DMS79 (cell line): ENCODE measurements at regions not wholly inside any gene's neighbourhood (a gene's known extent, or its start where the extent isn't known, plus 50 kb on each side); places are given as distances from the start of the nearest gene placed in this dataset.

Experiments
- DNase-seq: peaks from one replicate; lab custom pipeline; 2025; lab: John Stamatoyannopoulos, UW

DNA sequence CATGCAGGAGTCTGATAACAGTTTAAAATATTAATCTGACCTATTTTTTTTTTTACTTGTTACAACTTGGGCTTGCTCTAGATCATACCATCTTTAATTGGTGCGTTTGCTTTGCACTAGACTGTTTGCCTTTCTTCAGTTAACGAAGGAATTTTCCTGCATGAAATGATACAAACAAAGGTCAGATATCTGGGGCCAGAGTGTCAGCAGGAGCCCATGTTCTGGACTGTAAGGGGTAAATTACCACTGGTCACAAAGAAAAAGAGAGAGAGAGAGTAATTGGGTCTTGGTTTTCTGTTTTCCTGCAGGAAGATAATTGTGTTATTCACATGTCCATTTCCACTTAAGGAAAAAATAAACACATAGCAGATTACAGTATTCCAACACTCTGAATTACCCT lies 399.4 kb upstream of the MARCKS start:
- no peak for DNase-seq

DNA sequence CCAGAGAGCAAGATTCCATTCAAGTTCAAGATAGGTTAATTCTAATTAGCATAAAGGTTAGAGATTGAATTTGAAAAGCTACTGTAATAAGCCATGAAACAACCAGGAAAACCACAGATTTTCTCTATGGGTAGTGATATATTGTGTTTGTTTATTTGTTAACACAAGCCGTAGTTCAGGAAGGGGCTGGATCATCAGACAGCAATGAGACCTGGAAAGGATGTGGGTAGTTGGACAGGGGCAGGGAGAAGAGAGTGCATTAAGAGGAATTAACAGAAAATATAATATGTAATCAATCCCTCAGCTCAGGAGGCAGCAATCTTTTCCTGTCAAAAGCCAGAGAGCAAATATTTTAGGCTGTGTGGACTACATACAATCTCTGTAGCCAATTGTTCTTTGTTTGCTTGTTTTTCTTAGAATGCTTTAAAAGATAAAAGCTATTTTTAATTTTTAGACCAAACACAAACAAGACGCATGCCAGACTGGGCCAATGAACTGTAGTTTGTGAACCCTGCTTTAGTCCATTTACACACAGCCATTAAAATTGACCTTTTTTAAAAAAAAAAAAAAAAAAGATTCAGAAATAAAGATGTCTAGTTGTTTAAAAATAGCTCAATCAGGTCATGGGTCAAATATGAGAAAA lies 398.7 kb upstream of the MARCKS start:
- DNase-seq = no peak

DNA sequence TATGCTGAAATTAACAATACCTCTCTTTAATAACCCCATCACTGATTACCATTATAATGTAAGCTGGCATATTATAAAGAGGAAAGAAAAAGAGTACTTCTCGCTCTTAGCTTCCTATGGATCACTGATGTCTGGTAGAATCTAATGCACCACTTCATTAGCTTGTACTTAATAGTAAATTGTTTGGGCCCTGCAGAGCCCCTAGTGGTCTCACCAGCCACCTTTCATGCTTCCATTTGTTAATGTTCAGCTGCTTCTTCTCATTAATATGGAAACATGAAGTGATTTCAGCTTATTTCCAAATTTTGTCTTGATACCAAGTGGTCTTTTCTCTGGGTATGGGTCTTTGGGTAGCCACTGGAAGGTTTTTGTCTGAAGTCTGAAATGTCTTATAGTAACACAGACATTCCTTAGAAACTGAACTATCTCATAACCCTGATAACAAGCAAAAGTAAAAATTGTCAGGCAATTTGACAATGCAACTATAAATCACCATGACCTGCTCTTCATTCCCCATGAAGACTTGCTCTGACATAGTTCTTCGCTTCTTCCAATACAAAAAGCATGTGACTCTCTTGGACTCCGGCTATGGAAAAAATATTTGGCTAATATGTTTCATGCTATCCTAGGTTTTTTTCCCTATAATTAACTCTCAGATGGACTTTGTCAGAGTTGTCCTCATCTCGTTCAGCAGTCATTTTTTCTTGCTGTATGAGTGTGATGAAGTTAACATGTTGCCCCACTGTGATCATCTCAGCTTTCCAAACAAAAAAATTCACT lies 395.8 kb upstream of the MARCKS start:
- DNase-seq = no peak

DNA sequence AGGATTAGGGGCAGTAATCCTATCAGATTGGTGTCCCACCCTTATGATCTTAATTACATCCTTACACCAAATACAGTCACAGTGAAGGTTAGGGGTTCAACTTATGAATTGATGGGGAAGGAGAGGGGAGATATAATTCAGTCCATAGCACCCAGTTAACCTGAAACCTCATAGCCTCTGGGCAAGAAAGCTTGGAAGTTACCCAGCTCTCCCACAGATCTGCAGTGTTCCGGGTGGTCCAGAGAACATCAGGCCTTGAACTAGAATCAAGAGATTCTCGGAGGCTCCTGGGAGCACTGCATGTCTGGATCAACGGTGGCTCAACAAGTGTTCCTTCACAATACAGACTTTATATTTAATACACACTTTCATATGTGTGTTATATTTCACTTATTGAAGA lies 392.6 kb upstream of the MARCKS start:
- DNase-seq = no peak

DNA sequence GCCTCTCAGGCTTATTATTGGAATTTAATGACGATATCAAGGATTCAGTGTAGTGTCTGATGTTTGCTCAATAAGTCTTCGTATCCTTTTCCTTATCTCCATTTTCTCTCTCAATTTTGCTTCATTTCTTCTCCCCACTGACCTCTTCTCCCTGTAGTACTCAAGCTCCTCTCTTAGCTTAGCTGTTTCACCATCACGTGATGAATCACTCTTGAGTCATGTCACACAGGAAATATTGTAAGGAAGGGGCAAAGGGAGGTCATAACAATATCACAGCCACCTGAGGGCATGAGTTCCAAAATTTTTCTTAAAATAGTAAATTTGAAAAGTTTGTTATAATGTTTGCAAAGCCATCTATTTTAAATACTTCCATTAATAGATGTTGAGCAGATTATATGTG lies 392.2 kb upstream of the MARCKS start:
- DNase-seq = no peak

DNA sequence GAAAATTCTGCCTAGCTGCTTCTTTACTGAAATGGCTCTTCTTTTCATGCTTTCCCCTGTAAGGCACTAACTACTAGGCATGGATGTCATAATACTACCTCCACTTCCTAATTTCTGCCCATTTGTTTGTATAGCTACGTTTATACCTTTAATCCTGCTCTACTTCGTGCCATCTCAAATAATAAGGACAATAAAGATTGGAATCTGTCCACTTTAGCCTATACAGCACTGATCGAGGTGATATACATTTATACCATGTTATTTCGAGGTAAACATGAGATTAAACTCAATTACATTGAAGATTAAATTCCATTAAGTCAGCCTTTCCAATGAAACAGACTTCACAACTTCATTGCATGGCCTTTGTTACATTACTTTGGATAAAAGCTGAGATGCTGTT lies 390.6 kb upstream of the MARCKS start:
- no peak for DNase-seq

DNA sequence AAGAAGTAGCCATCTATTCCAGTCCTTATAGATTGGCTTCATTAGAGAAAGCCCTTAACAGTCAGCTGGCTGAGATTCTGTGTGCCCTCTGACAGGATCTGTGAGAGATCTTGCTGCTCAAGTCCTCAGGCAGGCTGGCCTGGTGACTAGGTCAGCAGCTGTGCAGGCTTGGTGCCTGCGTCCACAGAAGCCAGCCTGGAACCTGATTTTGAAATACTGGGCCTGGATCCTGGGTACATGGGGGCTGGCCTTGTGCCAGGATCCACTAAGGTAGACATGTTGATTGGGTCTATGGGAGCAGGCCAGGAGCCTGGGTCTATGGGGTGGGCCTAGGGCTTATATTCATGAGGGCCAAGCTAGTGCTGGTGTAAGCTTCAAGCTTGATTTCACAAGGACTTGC lies 381.8 kb upstream of the MARCKS start:
- no peak for DNase-seq

DNA sequence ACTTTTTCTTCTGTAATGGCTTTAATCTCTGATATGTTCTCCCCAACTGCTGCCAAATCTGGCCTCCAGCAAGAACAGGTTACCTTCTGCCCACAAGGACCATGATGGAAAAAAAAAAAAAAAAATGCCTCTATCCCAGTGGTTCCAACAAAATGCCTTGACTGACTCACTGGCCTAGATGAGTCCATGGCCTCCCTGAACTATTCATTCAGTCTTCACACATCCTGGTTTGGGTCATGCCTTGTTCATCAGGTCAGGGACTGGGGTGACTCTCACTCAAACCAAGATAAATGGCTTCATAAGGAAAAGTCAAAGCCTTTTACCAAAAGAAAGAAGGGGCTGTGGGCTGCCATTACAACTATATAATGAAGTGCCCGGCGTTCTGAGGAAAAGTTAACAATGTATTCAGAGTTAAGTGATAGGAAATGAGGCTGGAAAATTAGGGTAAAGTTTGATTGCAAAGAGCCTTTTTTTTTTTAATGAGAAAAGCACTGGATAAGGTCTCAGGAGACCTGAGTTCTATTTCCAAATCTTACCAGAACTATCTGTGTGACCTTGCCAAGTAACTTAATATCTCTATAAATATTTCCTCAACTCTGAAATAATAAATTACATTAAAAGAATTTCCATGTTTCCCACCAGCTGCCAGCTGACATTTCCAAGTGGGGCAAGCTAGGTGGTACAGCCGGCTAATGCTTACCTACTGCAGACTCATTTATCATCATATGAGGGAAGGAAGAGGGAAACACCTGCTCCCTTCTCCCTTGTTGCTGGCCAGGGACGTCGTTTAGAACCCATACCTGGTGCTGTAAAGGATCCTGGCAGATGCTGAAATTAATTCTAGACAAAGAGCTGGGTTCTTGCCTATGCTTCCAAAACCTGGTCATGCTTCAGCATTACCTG lies 380.0 kb upstream of the MARCKS start:
- DNase-seq = no peak

DNA sequence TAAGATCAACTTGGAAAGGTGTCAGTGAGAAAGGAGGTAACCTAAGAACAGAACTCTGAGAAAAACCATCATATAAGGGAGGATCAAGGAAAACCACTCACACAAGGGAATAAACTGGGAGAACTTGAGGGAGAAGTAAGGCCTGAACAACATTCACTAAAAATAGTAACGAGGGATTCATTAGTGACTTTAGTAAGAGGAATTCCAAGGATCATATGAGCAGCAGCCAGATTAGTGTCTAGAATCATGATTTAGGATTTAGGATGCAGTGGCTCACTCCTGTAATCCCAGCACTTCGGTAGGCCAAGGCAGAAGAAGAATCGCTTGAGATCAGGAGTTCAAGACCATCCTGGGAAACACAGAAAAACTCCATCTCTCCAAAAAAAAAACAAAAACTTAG lies 376.5 kb upstream of the MARCKS start:
- DNase-seq = no peak

DNA sequence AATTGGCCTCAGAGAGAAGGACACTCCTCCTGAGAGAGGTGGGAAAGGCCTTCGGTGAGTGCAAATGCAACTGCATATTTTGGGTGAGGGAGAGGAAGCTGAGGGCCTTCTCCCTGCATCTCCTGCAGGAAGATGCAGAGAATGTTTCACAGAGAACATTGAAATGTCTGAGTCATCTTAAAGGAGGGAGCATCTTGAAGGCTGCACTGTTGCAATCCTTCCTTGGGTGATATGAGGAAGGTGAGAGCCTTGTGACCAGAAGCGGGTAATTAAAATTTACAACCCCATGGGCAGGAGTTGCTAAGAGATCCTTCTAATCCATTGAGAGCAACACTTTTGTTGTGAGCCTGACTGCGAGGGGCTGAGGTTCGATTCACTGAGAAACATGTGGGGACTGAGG lies 375.7 kb upstream of the MARCKS start:
- DNase-seq = no peak

DNA sequence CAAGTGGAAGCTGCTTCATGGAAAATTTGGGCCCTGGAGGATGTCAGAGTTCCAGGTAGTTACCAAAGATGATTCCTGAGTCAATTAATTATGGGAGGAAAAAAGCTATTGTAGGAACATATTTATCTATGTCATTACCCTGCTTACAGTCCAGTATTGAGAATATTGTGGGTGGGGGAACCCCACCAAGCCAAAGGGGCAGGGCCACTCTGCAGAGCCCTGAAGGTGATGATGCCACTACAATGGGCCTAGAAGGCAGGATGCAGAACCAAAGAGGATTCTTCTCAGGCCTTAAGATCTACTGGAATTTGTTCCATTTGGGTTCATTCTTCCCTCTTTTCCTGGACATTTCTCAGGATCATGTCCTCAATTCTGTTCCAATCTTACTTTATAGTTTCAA lies 375.2 kb upstream of the MARCKS start:
- DNase-seq = no peak

DNA sequence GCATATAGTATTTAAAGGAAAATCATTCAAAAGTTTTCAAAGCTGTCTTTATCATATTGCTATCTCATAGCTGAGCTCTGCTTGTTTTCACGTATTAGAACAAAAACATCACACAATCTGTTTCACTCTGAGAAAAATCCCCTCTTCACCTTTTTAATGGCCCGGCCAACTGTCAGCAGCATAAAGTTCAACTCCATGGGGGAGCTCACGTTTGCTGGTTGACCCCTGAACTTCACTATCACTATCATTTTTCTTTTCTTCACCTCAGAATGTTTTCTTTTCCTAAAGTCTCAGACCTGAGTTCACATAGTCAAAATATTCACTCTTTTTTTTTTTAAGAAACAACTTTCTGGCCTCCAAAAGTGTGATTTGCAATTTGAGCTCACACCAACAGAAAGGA lies 374.4 kb upstream of the MARCKS start:
- DNase-seq = no peak

DNA sequence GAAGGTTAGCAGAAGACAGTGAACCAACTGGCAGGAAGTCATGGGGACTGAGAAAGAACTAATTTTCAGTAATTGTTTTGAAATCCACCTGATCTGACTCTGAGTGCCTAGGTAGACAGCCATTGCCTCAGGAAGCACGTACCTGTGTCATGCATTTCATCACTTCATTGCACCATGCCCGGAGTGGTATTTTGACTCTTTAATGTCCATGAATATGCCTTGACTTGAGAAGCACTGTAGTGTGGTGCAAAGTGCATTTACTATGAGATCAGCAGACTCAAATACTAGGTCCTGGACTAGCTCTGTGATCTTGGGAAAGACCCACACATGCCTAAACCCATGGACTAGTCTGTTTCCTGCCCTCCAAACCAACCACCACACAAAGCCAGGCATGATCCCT lies 370.9 kb upstream of the MARCKS start:
- no peak for DNase-seq

DNA sequence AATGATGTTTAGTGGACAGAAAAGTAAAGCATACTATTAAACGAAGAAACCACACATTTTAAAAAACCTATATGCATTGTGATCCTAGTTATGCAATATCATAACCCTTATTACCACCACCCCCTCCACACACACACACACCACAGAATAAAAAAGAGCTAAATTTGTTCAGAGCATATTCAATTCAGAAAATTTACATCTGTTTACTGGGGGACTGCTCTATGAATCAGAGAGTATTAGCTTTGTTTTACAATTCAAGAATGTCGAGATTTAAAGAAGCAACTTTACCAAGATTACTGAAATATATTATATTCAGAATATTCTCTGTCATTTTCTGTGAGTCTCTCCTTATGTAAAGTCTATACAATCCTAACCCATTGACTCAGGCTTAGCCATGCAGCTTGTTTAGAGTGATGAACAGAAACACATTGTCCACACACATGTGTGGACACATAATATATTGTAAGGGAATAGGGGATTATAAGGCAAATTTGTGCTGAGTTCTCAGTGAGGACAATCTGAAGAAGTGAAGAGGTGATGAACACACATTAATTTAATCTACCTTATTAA lies 369.6 kb upstream of the MARCKS start:
- no peak for DNase-seq

DNA sequence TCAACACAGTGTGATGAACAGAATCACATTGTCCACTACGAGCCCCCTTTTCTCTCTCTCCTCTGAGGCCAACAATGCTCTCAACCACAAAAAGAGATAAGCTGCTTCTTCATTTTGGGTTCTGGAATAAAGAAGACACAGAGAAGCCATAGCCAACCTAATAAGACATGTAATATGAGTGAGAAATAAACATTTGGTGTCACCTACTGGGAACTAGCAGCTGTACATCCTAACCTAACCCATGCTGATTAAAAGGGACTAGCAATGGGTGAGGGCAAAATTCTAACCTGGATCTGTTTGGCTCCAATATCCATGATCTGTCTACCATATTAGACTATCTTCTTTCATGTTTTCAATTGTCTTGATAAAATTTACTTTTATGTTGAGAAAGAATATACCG lies 369.1 kb upstream of the MARCKS start:
- no peak for DNase-seq

DNA sequence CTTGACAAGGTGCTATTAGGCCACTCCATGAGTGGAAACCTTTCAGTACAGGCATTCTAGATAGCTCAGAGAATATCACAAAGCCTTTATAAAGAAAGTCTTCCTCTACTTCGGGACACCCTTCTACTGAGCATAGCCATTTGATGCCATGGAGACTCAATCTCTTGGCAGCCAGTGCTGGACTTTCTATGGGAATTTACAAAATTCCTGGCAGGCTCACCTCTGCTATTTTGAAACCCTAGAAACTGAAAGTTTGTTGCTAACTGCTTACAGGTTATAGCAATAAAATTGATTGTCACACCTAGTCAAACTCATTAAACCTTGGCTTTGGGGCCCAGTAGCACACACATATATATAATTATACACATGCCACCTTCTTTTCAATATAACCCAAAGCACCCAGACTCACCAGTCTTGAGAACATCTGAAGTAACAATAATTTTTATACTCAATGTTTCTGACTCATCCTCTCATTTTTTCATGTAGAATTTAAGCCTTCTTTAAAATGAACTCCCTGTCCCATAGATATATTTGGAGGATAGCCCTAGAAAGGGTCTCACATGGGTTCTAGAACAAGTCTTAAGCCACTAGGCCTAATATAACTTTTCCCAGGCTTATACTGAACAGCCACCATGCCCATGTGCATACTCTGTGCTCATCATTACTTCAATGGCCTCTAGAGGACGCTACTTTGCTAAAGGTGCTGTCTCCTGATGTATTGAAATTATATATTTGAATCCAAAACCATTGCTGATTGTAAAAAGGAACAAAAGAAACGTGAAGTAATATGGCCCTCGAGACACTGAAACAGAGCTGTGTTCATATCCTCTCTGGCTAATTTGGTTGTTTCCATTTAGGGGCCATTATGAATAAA lies 368.1 kb upstream of the MARCKS start:
- DNase-seq = no peak

DNA sequence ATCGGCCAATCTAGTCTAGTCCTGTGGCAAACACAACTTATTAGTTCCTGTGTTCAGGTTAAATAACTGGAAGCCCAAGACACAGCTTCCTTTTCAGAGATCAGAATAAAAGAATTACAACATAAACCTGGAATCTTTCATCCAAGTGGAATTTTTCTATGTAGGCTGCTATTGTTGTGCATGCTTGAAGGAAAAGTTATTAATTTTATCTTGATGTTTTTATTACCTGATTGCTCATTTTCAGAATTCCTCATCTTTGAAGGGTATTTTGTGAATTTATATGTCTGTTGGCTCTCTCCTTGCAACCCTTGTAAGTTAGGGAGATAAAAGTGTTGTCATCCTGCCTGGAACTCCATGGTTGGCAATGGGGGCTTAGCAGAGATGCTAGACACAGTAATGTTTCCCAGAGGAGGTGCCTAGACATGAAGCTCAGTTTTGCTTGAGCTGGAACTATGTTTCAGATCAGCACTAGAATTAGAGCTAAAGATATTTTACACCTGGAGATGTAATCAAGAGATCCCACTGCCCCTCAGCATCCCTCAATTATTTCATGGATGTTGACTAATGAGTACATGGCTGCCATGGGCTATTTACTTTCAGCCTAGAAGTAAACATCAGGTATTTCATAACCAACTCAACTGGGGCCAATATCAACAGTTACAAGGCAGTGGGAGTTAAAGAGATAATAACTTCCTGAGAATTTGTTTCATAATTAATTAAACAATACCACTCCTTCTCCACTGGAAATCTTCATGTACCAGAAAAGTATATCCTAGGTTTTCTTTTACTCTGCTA lies 367.0 kb upstream of the MARCKS start:
- peak; percentile 31 for DNase-seq

DNA sequence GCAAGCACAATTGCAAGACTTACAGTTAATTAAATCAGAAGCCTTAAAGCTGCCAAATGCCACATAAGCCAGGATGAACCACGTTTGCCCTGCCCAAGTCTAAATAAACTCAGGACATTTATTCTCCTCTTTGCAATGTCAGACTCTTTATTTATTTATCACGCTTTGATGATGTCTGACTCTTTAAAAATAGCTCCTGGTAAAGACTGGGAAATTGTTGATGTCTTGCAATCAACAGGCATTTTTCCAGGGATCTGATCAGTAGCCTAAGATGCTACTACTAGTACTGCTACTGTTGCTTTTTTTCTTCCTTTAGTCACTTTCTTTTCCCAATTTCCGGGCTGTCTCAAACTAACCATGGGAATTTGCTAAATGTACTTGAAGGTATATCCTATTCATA lies 365.8 kb upstream of the MARCKS start:
- DNase-seq = no peak

DNA sequence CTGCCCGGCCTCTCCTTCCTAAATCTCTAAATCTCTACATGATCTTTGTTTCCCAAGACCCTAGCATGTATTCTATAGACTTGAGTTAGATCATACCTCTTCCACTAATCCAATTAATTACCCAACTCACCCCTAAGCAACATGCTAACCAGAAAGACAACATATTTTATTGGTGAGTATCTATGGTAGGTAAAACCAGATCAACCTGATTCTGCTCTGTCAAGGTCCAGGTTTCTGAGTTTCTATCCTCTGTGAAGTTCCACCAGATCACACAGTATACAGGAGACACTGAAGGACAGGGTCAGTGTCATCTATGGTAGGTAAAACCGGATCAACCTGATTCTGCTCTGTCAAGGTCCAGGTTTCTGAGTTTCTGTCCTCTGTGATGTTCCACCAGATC lies 363.2 kb upstream of the MARCKS start:
- DNase-seq = no peak

DNA sequence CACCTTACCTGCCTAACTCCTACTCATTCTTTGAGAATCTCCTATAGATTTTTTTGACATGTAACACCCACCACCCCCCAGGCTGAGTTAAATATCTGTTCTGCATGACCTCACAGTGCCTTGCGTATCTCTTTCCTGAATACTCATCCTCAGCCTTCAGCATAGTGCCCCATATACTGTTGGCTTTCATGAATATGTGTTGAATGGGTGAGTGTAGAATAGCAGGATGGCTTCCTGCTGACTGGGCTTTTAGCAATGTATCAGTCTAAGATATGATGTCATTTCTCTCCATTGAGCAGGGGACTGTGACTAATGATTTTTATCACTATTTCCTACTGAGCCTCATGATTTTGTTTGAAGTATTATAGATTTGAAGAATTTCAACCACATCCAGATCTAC lies 361.6 kb upstream of the MARCKS start:
- DNase-seq = no peak

DNA sequence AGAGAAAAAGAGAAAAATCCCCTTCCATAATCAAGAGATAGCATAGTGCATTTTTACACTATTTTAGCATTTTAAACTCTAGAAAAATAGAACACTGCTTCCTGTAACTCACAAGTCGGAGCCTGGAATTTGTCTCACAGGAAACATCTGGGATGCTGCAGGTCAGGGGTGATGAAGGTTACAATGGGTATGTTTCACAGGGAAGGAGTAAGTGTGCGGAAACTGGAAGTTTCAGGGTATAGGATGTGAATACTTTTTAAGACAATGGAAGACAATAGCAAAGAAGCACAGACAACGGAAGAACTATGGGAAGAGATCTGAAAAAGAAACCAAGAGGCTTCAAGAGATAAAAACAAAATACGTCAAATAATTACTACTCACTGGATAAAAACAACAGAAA lies 361.0 kb upstream of the MARCKS start:
- no peak for DNase-seq
